Omental fat pad (tissue), 3 donors: ENCODE measurements at regions not wholly inside any gene's neighbourhood (a gene's known extent, or its start where the extent isn't known, plus 50 kb on each side); places are given as distances from the start of the nearest gene placed in this dataset.

Source experiments
- ATAC-seq: fragments of 150-250 bp; one replicate; pipeline ENCODE4 v1.9.1; 2016; ENCODE audit warnings: mild to moderate bottlenecking, moderate library complexity; ENCODE audit not compliant: low FRiP score
- DNase-seq: peaks from one replicate; pipeline ENCODE4 v3.0.0-alpha.2; 2019; ENCODE audit warnings: low spot score
- TF ChIP-seq, protein P1 (sequence below), 3 donors: fragments of 450-650 bp; IDR thresholded peaks; one replicate each; pipeline ENCODE4 v1.5.1; 2016 to 2017; ENCODE audit warnings: antibody characterized with exemption in 3 of 3, mild to moderate bottlenecking in 3 of 3, moderate library complexity in 2 of 3

- DNase-seq (no peak), ATAC-seq (no peak)
- TF ChIP-seq, protein P1, sequence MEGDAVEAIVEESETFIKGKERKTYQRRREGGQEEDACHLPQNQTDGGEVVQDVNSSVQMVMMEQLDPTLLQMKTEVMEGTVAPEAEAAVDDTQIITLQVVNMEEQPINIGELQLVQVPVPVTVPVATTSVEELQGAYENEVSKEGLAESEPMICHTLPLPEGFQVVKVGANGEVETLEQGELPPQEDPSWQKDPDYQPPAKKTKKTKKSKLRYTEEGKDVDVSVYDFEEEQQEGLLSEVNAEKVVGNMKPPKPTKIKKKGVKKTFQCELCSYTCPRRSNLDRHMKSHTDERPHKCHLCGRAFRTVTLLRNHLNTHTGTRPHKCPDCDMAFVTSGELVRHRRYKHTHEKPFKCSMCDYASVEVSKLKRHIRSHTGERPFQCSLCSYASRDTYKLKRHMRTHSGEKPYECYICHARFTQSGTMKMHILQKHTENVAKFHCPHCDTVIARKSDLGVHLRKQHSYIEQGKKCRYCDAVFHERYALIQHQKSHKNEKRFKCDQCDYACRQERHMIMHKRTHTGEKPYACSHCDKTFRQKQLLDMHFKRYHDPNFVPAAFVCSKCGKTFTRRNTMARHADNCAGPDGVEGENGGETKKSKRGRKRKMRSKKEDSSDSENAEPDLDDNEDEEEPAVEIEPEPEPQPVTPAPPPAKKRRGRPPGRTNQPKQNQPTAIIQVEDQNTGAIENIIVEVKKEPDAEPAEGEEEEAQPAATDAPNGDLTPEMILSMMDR (IDR thresholded peaks at IDR 0.05), result no peak
Measured at GRCh38 chr18:51391215-51391614, 193.7 kb upstream of the MEX3C start.

DNA sequence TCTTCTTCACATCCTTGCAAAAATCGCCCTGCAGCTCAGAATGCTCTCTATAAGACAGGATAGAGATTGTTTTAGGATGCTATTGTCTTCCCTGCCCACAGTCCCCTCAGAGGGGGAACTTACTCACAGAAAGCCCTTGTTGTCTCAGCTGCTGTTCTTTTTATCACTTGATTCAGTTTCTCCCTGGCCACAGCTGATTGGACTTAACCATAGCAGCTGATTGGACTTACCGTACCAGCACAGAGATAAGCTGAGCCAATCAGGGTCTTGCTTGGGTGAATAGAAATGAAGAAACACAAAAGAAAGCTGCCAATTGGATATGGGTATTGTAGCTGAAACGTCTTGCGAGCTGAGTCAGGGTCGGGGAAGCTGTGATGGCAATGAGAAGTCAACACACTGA lies 194.2 kb upstream of the MEX3C start:
- TF ChIP-seq, protein P1 (IDR thresholded peaks at IDR 0.05), result no peak
- DNase-seq (no peak), ATAC-seq (no peak)

DNA sequence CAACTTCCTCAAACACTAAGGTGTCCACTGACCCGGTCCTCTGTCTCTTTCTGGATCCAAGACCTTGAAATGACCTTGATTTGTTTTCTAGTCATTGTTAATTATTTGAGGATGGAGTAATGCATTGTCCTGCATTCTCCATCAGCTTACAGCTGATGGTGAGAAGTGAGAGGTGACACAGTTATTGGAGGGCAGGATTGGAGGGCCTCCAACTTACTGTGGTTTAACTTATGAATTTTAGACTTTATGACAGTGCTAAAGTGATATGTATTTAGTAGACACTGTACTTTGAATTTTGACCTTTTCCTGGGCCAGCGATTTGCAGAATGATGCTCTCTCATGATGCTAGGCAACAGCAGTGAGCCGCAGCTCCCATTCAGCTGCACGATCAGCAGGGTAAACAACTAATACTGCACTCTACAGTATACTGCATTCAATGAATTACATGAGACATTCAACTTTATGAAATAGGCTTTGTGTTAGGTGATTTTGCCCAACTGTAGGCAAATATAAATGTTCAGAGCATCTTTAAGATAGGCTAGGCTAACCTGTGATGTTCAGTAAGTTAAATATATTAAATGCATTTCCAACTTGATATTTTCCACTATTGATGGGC lies 200.0 kb upstream of the MEX3C start:
- ATAC-seq (no peak), DNase-seq (no peak)
- TF ChIP-seq, protein P1 (IDR thresholded peaks at IDR 0.05), result no peak

DNA sequence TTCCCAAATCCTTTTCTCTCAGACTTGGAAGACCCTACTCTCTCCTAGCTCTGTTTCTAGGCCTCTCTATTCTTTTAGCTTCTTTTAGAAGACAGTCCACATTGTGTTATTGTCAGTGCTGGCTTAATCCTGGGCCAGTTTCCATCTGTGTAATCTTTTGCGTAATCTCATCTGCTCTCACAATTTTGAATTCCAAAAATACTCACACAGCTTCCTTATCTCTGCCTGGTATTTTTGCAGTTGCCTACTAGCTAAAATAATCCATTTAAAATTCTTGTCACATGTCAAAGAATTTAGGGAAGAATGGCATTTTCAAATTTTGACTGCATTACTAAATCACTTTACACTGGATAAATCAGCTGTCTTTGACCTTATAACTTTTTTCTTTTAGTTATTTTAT lies 200.6 kb upstream of the MEX3C start:
- ATAC-seq (no peak), DNase-seq (no peak)
- TF ChIP-seq, protein P1 (IDR thresholded peaks at IDR 0.05), result no peak

GRCh38 chr18:51399491-51400122 lies 202.1 kb upstream of the MEX3C start:
- TF ChIP-seq, protein P1 (IDR thresholded peaks at IDR 0.05), result no peak
- ATAC-seq (no peak), DNase-seq (no peak)

DNA sequence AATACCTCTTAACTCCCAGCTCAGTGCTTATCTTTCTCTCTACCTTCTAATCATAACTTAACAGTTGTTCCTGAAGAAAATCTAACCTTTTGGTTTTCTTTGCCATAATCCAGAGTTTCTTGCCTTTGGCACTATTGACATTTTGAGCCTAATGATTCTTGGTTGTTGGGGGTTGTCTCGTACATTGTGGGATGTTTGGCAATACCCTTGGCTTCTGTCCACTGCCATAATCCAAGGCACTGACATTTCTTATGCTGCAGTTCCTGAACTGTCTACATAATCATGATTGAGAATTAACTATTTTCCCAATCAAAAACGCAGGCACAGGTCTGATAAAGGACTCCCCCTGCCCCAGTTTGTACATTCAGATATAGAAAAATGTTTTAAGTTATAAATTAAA lies 203.2 kb upstream of the MEX3C start:
- DNase-seq (no peak), ATAC-seq (no peak)
- TF ChIP-seq, protein P1 (IDR thresholded peaks at IDR 0.05), result no peak

DNA sequence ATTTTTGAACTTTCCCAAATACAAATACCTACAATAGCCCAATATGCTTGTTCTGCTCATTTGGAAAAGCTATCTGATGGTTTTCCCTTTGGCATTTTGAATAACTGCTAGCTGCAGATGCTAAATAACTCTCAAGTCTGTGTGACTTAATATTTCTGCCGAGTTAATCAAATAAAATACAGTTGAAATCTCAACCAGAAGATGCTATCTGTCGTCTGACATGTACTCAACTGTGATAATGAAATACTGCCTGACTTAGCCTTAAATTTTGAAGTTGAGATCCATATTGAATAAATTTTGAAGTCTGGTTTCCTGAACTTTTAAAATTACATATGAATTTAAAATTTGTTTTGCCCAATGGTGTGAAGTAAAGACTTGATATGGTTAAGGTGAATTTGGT lies 204.4 kb upstream of the MEX3C start:
- DNase-seq (no peak), ATAC-seq (no peak)
- TF ChIP-seq, protein P1 (IDR thresholded peaks at IDR 0.05), result no peak
